ENCODE measurements at regions not wholly inside any gene's neighbourhood (a gene's known extent, or its start where the extent isn't known, plus 50 kb on each side); places are given as distances from the start of the nearest gene placed in this dataset. TPM values are rescaled to one million over a fixed set of nuclear protein-coding genes. Genes with fewer than 3 reads are reported as not detected.
"Not testable (repeated sequence)": the region's sequence is repeated elsewhere in the genome, so short reads cannot be mapped to it uniquely, and the experiment has no call there.

- H3K27ac ChIP-seq; H3K9me3 ChIP-seq; H3K4me1 ChIP-seq; intact Hi-C loops (cut with DNase I); DNase-seq (ENCODE audit: extremely low spot score in 2 of 2); H3K4me3 ChIP-seq; H3K27me3 ChIP-seq; H3K36me3 ChIP-seq: not testable (repeated sequence)
Measured at GRCh38 chr9:62908271-62908670, 1718.4 kb downstream of the SPATA31A7 start.

GRCh38 chr9:62909447-62909846 is 1719.6 kb downstream of the SPATA31A7 start:
- H3K36me3 ChIP-seq; H3K27me3 ChIP-seq; H3K4me3 ChIP-seq; H3K4me1 ChIP-seq; DNase-seq (ENCODE audit: extremely low spot score in 2 of 2); H3K9me3 ChIP-seq; H3K27ac ChIP-seq; intact Hi-C loops (cut with DNase I): not testable (repeated sequence)

- H3K27me3 ChIP-seq; H3K36me3 ChIP-seq; intact Hi-C loops (cut with DNase I); DNase-seq (ENCODE audit: extremely low spot score in 2 of 2); H3K27ac ChIP-seq; H3K4me1 ChIP-seq; H3K4me3 ChIP-seq; H3K9me3 ChIP-seq: not testable (repeated sequence)
Measured at GRCh38 chr9:62912278-62912677, 1722.4 kb downstream of the SPATA31A7 start.

GRCh38 chr9:62915168-62915567 is 1725.3 kb downstream of the SPATA31A7 start:
- H3K4me1 ChIP-seq; H3K9me3 ChIP-seq; intact Hi-C loops (cut with DNase I); H3K36me3 ChIP-seq; H3K27ac ChIP-seq; H3K4me3 ChIP-seq; DNase-seq (ENCODE audit: extremely low spot score in 2 of 2); H3K27me3 ChIP-seq: not testable (repeated sequence)

- H3K27me3 ChIP-seq; H3K4me3 ChIP-seq; H3K4me1 ChIP-seq; H3K36me3 ChIP-seq; DNase-seq (ENCODE audit: extremely low spot score in 2 of 2); H3K27ac ChIP-seq; H3K9me3 ChIP-seq; intact Hi-C loops (cut with DNase I): not testable (repeated sequence)
Measured at GRCh38 chr9:62915661-62916060, 1725.8 kb downstream of the SPATA31A7 start.

GRCh38 chr9:62918648-62919385 is 1729.0 kb downstream of the SPATA31A7 start:
- H3K27ac ChIP-seq; H3K4me3 ChIP-seq; H3K4me1 ChIP-seq; H3K9me3 ChIP-seq; H3K27me3 ChIP-seq; intact Hi-C loops (cut with DNase I); H3K36me3 ChIP-seq: not testable (repeated sequence)
- DNase-seq (ENCODE audit: extremely low spot score in 2 of 2): peak in 1 of 2 donors; percentile 67

- H3K27ac ChIP-seq; H3K4me1 ChIP-seq; H3K36me3 ChIP-seq; intact Hi-C loops (cut with DNase I); H3K4me3 ChIP-seq; DNase-seq (ENCODE audit: extremely low spot score in 2 of 2); H3K27me3 ChIP-seq; H3K9me3 ChIP-seq: not testable (repeated sequence)
Measured at GRCh38 chr9:62931484-62931883, 1741.6 kb downstream of the SPATA31A7 start.

- H3K9me3 ChIP-seq; DNase-seq (ENCODE audit: extremely low spot score in 2 of 2); H3K4me1 ChIP-seq; intact Hi-C loops (cut with DNase I); H3K4me3 ChIP-seq; H3K36me3 ChIP-seq; H3K27ac ChIP-seq; H3K27me3 ChIP-seq: not testable (repeated sequence)
Measured at GRCh38 chr9:62952840-62953239, 1763.0 kb downstream of the SPATA31A7 start.

Small RNAs in the stretch of these regions (small RNA-seq; reads per million reads assigned to genes)
- not detected for gene RNA5SP283
